K562 (cell line): ENCODE measurements at regions not wholly inside any gene's neighbourhood (a gene's known extent, or its start where the extent isn't known, plus 50 kb on each side); places are given as distances from the start of the nearest gene placed in this dataset.
A peak's percentile ranks its signal among the peaks of the same experiment; 100 is the strongest.

Experiments
- ATAC-seq: fragments of 200-7000 bp; cut with Tn5 transposase; 3 replicates; pipeline ENCODE4 v1.9.1; 2020; ENCODE audit warnings: moderate library complexity
- BruUV-seq: library from RNA; stranded (reverse); fragments of 400-500 nt; replicated peaks from 2 replicates; lab custom pipeline; 2021; lab: Mats Ljungman, UMichigan
- CTCF ChIA-PET: fragments of 300-600 bp; formaldehyde crosslinking; extraction: SDS; loops from one replicate; lab custom pipeline; 2021; ENCODE audit warnings: low intra/inter-chr PET ratio; lab: Yijun Ruan, JAX
- POLR2A ChIA-PET: fragments of 300-600, 350-650 bp; sonication (Branson Sonifier 250); formaldehyde crosslinking; extraction: SDS; loops from one replicate; lab custom pipeline; 2021; ENCODE audit warnings: antibody characterized with exemption, inconsistent platforms; lab: Yijun Ruan, JAX
- DNase-seq, 4 experiments: peaks; one replicate each; pipeline versions ENCODE4 v3.0.0 to v3.0.0-alpha.2; 2011 to 2018; ENCODE audit warnings: low spot score in 3 of 4, mixed read lengths in 3 of 4; ENCODE audit errors: extremely low read depth in 1 of 4
- FAIRE-seq: peaks from 2 replicates; lab custom pipeline; 2011; peaks lifted over from hg19 to GRCh38; lab: Jason Lieb, UNC
- H2AFZ ChIP-seq: 2 replicates; pipeline ENCODE4 v1.6.0; 2011; ENCODE audit warnings: low read depth, low read length, control low read depth, inconsistent platforms
- H3K27ac ChIP-seq: fragments of 200-600 bp; 3 replicates; pipeline ENCODE4 v1.8.0; 2011; ENCODE audit warnings: low read depth, mild to moderate bottlenecking, control low read depth, inconsistent platforms, low read length, moderate library complexity, mixed read lengths; ENCODE audit errors: extremely low read depth
- H3K27me3 ChIP-seq, 2 experiments: fragments of 300-600 bp in 1 of 2; 2 replicates in 1 of 2; 3 replicates in 1 of 2; pipeline versions ENCODE4 v1.6.0 to v1.8.0; 2011; ENCODE audit warnings: inconsistent platforms in 2 of 2, low read length in 2 of 2, mild to moderate bottlenecking in 1 of 2, mixed read lengths in 1 of 2, moderate library complexity in 1 of 2; ENCODE audit not compliant: control insufficient read depth in 2 of 2, insufficient read depth in 2 of 2
- H3K36me3 ChIP-seq: fragments of 300-600 bp; 3 replicates; pipeline ENCODE4 v1.8.0; 2011; ENCODE audit warnings: mild to moderate bottlenecking, low read length, inconsistent platforms; ENCODE audit not compliant: control insufficient read depth, insufficient read depth
- H3K4me1 ChIP-seq, 2 experiments: fragments of 200-600 bp in 1 of 2; replicated peaks in 1 of 2; 2 replicates in 1 of 2; 3 replicates in 1 of 2; pipeline versions ENCODE4 v1.5.1 to v1.8.0; 2011; ENCODE audit warnings: inconsistent platforms in 2 of 2, low read length in 2 of 2, mild to moderate bottlenecking in 1 of 2, mixed read lengths in 1 of 2, moderate library complexity in 1 of 2; ENCODE audit not compliant: control insufficient read depth in 2 of 2, insufficient read depth in 2 of 2
- H3K4me2 ChIP-seq: 2 replicates; pipeline ENCODE4 v1.6.1; 2011; ENCODE audit warnings: low read length, control low read depth, inconsistent platforms, mixed read lengths; ENCODE audit not compliant: insufficient read depth
- H3K4me3 ChIP-seq: fragments of 200-600 bp; sonication (generic), shearing (Covaris generic); 2 replicates; pipeline ENCODE4 v1.5.1; 2016; ENCODE audit warnings: control low read depth, inconsistent platforms
- H3K79me2 ChIP-seq: fragments of 200-600 bp; 3 replicates; pipeline ENCODE4 v1.8.0; 2011; ENCODE audit warnings: low read length, inconsistent platforms; ENCODE audit not compliant: control insufficient read depth, insufficient read depth
- H3K9ac ChIP-seq, 2 experiments: 2 replicates each; pipeline versions ENCODE4 v1.6.0 to v1.6.1; 2011; ENCODE audit warnings: low read depth in 2 of 2, low read length in 2 of 2, control low read depth in 1 of 2, inconsistent platforms in 1 of 2, mild to moderate bottlenecking in 1 of 2, mixed read lengths in 1 of 2; ENCODE audit not compliant: insufficient read depth in 1 of 2
- H3K9me1 ChIP-seq: one replicate; pipeline ENCODE4 v1.6.0; 2011; ENCODE audit warnings: inconsistent platforms, mild to moderate bottlenecking, low read length, moderate library complexity; ENCODE audit not compliant: control insufficient read depth, insufficient read depth
- H3K9me3 ChIP-seq: replicated peaks from 2 replicates; pipeline ENCODE4 v1.5.1; 2011; ENCODE audit warnings: low read depth, low read length, inconsistent platforms; ENCODE audit not compliant: control insufficient read depth, insufficient read depth
- H4K20me1 ChIP-seq: replicated peaks from 2 replicates; pipeline ENCODE4 v1.6.1; 2011; ENCODE audit warnings: low read length, inconsistent platforms, mixed read lengths; ENCODE audit not compliant: control insufficient read depth, insufficient read depth
- CTCF ChIP-seq, 3 experiments: IDR thresholded peaks in 2 of 3; conservative IDR thresholded peaks in 1 of 3; 2 replicates each; pipeline ENCODE4 v1.5.1; 2011 to 2012; ENCODE audit warnings: low read length in 3 of 3, mild to moderate bottlenecking in 3 of 3, control low read depth in 2 of 3, improper control_type of control experiment in 1 of 3, inconsistent platforms in 1 of 3, low read depth in 1 of 3, mixed read lengths in 1 of 3, moderate library complexity in 1 of 3; ENCODE audit not compliant: insufficient read depth in 2 of 3
- GTF3C2 ChIP-seq: IDR thresholded peaks from 3 replicates; pipeline ENCODE4 v1.6.1; 2011; ENCODE audit warnings: borderline replicate concordance, mild to moderate bottlenecking, moderate library complexity; ENCODE audit not compliant: insufficient read length; ENCODE audit errors: extremely low read depth
- NBN ChIP-seq: fragments of 450-650 bp; IDR thresholded peaks from 2 replicates; pipeline ENCODE4 v1.6.1; 2016; ENCODE audit warnings: low read depth, mild to moderate bottlenecking
- SNRNP70 ChIP-seq: fragments of 200-400 bp; formaldehyde crosslinking; optimal IDR thresholded peaks from 2 replicates; pipeline ENCODE3; 2017; ENCODE audit warnings: low read depth, low read length
- ZNF644 ChIP-seq: fragments of 200-800 bp; sonication (Bioruptor generic); IDR thresholded peaks from 2 replicates; pipeline ENCODE4 v1.6.1; 2016; ENCODE audit warnings: low read depth, missing genetic modification characterization, missing compliant biosample characterization
- ZNF79 ChIP-seq: fragments of 250-450 bp; sonication (Bioruptor Pico); IDR thresholded peaks from 2 replicates; pipeline ENCODE4 v1.4.0; 2020; ENCODE audit warnings: low read depth, mild to moderate bottlenecking, moderate library complexity
- WGBS: fragments of 100-300 bp; shearing (Covaris generic); methylation state at CpG from one replicate; pipeline ENCODE4 v1.1.6; 2016; ENCODE audit warnings: low coverage, mixed read lengths; ENCODE audit not compliant: insufficient coverage; ENCODE audit errors: missing lambda C conversion rate; 5-methylcytosine and 5-hydroxymethylcytosine counted together
- in situ Hi-C: fragments of 300-500 bp; cut with MboI; formaldehyde crosslinking; loops from 4 replicates; pipeline ENCODE4 v1.15.0; 2018; ENCODE audit warnings: inconsistent platforms, mixed read lengths
- intact Hi-C: fragments of 100-400 bp; cut with micrococcal nuclease; formaldehyde crosslinking; loops from 2 replicates; pipeline ENCODE4 v1.14.2; 2022

GRCh38 chr17:83173914-83174361 lies 94.5 kb downstream of the METRNL start (continued):
- TF ChIP-seq GTF3C2 = no peak
- TF ChIP-seq NBN = no peak
- no peak for TF ChIP-seq SNRNP70

GRCh38 chr17:83174362-83175118 lies 95.1 kb downstream of the METRNL start:
- no peak for FAIRE-seq
- no peaks in the 10 kb centered on the region for H3K79me2 ChIP-seq

More at GRCh38 chr17:83174362-83175118, 95.1 kb downstream of the METRNL start:
- 4% methylated on average over 13 of the region's 13 CpGs for WGBS
- ChIA-PET CTCF (no interaction called here), POLR2A (no interaction called here)
- intact Hi-C loops (no loop called here), in situ Hi-C loops (no loop called here)
- Histone ChIP-seq H3K27ac (no peak overlapping the region), H3K9ac (no peak overlapping the region), H3K4me1 (peaks cover 0 to 20% of the 10 kb centered on the region in 2 experiments; a peak in 2 of 5 replicates), H4K20me1 (0 out of 2 replicates have a peak, but pooled peaks cover 5% of the 10 kb centered on the region), H2AFZ (no peak overlapping the region), H3K4me2 (no peak overlapping the region), H3K36me3 (no peaks in the 10 kb centered on the region), H3K9me3 (no peaks in the 10 kb centered on the region), H3K9me1 (no peaks in the 10 kb centered on the region), H3K27me3 (peaks cover 41 to 71% of the 10 kb centered on the region in 2 experiments; a peak in 4 of 5 replicates), H3K4me3 (no peak overlapping the region)
- DNase-seq (no peak), ATAC-seq (peak; percentile 28)
- no TSS peak for BruUV-seq
- TF ChIP-seq ZNF79 = peak; percentile 96
- 0 out of 6 replicates have a peak, but pooled peaks of 1 of the 3 experiments have one; percentile 16 for TF ChIP-seq CTCF (IDR thresholded peaks at IDR 0.05 in 2 of 3, conservative IDR thresholded peaks at IDR 0.05 in 1 of 3; ENCODE audit: insufficient read depth in 2 of 3, low read depth in 1 of 3, low read length in 3 of 3)
- TF ChIP-seq ZNF644 (tag) = no peak
